ENCODE measurements at regions not wholly inside any gene's neighbourhood (a gene's known extent, or its start where the extent isn't known, plus 50 kb on each side); places are given as distances from the start of the nearest gene placed in this dataset.

- no peak for DNase-seq (ENCODE audit: extremely low read depth, low read depth, low spot score)
Measured at GRCh38 chr6:26305641-26305969, 59.4 kb upstream of the BTN3A2 start.

- no peak for DNase-seq (ENCODE audit: extremely low read depth, low read depth, low spot score)
Measured at GRCh38 chr6:26306232-26306631, 58.8 kb upstream of the BTN3A2 start.

GRCh38 chr6:26307850-26308249 lies 57.1 kb upstream of the BTN3A2 start:
- DNase-seq (ENCODE audit: extremely low read depth, low read depth, low spot score), result no peak

- DNase-seq (ENCODE audit: extremely low read depth, low read depth, low spot score), result no peak
Measured at GRCh38 chr6:26309731-26310142, 55.3 kb upstream of the BTN3A2 start.

GRCh38 chr6:26311012-26311384 lies 54.0 kb upstream of the BTN3A2 start:
- DNase-seq (ENCODE audit: extremely low read depth, low read depth, low spot score), result no peak

GRCh38 chr6:26311385-26312095 lies 53.5 kb upstream of the BTN3A2 start:
- DNase-seq (ENCODE audit: extremely low read depth, low read depth, low spot score), result no peak

GRCh38 chr6:26312096-26312463 lies 52.9 kb upstream of the BTN3A2 start:
- DNase-seq (ENCODE audit: extremely low read depth, low read depth, low spot score), result no peak

GRCh38 chr6:26312501-26313397 lies 52.2 kb upstream of the BTN3A2 start:
- DNase-seq (ENCODE audit: extremely low read depth, low read depth, low spot score), result no peak
